H1 (cell line): ENCODE measurements at regions not wholly inside any gene's neighbourhood (a gene's known extent, or its start where the extent isn't known, plus 50 kb on each side); places are given as distances from the start of the nearest gene placed in this dataset.

ENCODE experiments used
- CHD7 ChIP-seq: fragments of 300-600 bp; sonication (generic); IDR thresholded peaks from 2 replicates; pipeline ENCODE4 v1.7.1; 2012; ENCODE audit warnings: low read length, moderate library complexity, mild to moderate bottlenecking, inconsistent platforms; ENCODE audit not compliant: insufficient replicate concordance

DNA sequence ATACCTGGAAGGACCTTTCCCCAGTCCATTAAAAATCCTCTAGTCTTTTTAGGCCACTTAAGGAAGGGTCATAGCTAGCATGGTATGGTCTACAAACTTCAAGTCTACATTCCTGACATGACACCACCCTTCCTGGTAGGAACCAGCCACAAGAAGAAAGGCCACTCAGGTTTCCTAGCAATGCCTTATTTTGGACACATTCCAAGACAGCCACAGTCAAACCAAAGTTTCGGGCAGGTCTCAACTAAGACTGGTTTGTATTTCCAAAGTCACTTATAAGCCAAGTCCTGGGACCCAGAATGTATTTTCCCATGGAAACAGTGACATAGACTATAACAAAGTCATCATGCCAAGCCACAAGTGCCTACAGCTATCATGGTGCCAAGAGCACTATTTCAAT is 50.6 kb upstream of the SLC44A3 start (continued):
- no peak for TF ChIP-seq CHD7
